DOHH2 (cell line): ENCODE measurements at regions not wholly inside any gene's neighbourhood (a gene's known extent, or its start where the extent isn't known, plus 50 kb on each side); places are given as distances from the start of the nearest gene placed in this dataset.

ENCODE experiments used
- CTCF ChIP-seq: fragments of 200-600 bp; sonication (generic); IDR thresholded peaks from one replicate; pipeline ENCODE4 v1.5.1; 2014; ENCODE audit warnings: antibody characterized with exemption, mild to moderate bottlenecking, low read depth, low read length; ENCODE audit not compliant: poor library complexity, severe bottlenecking
- EZH2phosphoT487 ChIP-seq: fragments of 200-600 bp; sonication (generic); IDR thresholded peaks from 2 replicates; pipeline ENCODE4 v1.6.1; 2017; ENCODE audit warnings: borderline replicate concordance, mild to moderate bottlenecking, antibody characterized with exemption, low read length, moderate library complexity, mixed read lengths

- no peak for TF ChIP-seq CTCF
- no peak for TF ChIP-seq EZH2phosphoT487
Measured at GRCh38 chr10:36630267-36630666, 495.1 kb upstream of the ANKRD30A start.
